GM21447 (cell line): ENCODE measurements at regions not wholly inside any gene's neighbourhood (a gene's known extent, or its start where the extent isn't known, plus 50 kb on each side); places are given as distances from the start of the nearest gene placed in this dataset.
"Not testable (repeated sequence)": the region's sequence is repeated elsewhere in the genome, so short reads cannot be mapped to it uniquely, and the experiment has no call there.

Experiments
- ATAC-seq: cut with Tn5 transposase; IDR thresholded peaks from one replicate; pipeline ENCODE4 v1.9.1; 2021; ENCODE audit not compliant: unreplicated experiment

DNA sequence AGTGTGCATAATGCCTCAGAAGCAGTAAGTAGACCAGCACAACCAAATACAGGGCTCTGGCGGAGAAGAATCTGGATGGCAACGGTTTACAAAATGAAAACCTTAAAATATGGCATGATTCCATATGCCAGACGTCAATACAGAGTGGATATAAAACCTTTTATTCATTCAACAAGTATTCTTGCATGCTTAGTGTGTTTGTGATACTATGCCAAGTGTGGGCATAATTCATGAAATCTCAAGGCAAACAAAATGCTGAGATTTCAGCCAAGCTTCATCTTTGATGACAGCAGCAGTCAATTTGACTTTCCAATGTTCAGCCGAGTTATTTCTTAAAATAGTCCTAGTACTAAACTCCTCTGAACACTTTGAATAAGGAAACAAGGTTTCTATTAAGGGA, 119.4 kb downstream of the CD24 start:
- no peak for ATAC-seq

DNA sequence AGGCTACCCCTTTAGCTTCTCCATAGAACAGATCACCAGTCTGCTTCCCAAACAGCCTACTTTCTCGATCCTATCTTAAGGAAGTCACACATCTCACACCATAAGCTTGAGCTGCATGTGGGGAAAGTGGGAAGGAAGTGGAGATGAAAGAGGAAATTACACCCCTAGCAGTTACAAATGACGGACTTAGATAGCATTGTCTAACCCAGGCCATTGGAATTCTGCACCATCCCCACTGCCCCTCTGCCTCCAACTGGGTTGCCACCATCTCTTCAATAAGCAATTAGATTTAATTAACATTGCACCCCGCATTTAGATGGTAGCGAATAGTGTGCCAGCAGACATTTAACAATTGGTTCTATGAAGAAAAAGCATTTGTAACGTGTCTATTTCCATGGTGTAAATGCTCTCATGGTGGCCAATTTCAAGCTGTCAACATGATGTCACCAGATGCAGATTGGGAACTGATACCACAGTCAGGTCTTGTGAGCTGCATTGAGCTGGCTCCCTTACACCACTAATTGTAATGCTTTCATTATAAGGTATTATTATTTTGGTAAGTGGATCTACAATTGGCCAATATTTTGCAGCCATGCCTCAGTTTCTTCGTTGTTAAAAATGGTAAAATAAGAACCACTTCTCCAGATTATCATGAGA, 124.7 kb downstream of the CD24 start:
- ATAC-seq: no peak

GRCh38 chr6:106849120-106849519, 125.4 kb downstream of the CD24 start:
- ATAC-seq: no peak

DNA sequence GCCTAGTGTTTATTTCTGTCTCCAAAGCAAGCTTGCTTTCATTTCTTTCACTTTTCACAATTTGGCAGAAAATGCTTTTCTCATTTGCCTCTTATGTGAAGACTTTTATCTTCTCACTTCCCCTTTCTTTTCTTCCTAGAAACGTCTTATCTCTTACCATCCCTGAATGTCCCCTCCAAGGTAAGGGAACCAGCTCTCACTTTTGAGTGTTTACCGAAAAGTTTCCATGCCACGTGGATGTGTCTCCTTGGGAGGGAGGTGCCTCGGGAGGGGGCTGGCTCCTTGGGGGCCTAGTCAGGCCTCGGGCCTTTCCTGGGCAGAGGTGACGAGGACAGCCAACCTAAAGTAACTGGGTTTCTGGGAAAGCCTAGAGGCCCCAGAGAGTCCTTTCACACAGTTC, 127.4 kb downstream of the CD24 start:
- ATAC-seq: no peak

DNA sequence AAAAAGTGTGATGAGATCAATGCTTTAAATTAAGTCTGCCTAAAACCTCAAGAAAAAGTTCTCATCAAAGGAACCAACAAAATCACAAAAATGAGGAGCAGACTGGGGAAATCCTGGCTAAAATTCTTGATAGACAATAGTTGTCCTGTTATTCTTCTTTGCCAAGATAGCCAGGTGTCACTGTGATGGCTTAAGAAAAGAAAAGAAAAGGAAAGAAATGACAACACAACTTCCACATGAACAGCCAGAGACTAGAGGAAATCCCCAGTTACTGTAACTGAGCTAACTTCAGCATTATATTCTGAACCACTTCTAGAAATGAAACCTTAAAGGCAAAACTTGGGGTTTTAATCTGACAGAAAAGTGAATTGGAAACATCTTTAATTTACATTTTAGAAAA, 129.6 kb downstream of the CD24 start:
- peak; percentile 80 for ATAC-seq

DNA sequence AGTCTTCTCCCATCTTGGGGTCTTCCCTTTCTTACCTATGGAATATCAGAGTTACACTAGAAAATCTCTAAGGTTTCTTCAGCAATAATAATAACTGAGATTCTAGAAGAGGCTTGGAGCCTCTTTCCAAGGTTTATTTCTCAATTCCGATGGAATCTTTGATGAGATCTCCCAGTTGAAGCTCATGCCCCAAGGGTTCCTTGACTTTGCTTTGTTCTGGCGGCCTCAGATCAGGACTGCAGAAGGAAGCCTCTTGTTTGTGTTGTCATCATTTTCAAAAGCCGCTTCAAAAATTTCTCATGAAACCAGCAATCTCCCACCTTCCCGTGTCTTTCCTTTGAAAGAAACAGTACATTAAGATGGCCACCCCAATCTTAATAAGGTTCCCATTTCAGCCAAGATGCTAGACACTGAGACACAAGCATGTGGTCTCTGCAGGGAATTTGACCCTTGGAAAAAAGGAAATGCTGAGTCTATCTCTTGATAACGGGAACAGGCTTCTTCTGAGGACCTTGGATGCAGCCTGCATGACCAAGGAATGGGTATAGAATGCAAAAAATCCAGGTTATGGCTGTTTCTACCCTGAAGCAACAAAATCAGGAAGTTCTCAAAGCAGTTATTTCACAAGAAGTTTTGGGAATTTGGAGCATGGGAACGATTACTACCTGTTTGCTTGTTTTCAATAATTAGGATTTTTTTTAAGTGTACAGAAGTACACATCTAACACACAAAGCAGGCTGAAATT, 141.6 kb downstream of the CD24 start:
- no peak for ATAC-seq

DNA sequence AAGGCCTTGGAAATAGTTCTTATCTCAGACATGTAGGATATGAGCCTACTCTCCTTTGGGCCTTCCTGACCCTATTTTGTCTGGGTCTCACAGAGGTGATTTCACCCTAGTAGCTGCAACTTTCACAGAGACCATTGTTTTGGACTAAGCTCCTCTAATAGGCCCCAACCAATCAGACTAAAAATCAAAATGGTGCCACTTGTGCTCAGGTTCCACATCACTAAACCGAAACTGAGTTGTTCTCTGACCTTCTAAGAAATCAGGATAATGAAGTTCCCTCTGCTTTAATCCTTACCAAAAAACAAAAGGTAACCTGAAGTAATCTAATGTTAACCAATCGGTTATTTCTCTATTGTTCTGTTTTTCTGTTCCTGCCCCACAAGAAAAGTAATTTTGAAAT, 143.6 kb downstream of the CD24 start:
- no peak for ATAC-seq

- no peak for ATAC-seq
Observed at GRCh38 chr6:106829451-106829850, 145.1 kb downstream of the CD24 start.

- no peak for ATAC-seq
Observed at GRCh38 chr6:106827081-106827480, 147.4 kb downstream of the CD24 start.

- ATAC-seq: no peak
Observed at GRCh38 chr6:106825156-106825555, 149.4 kb downstream of the CD24 start.

GRCh38 chr6:106823732-106824351, 150.7 kb downstream of the CD24 start:
- ATAC-seq: no peak

GRCh38 chr6:106823058-106823457, 151.5 kb downstream of the CD24 start:
- ATAC-seq: no peak

GRCh38 chr6:106820412-106820852, 154.1 kb downstream of the CD24 start:
- no peak for ATAC-seq

- ATAC-seq: no peak
Observed at GRCh38 chr6:106811088-106811686, 163.3 kb downstream of the CD24 start.

DNA sequence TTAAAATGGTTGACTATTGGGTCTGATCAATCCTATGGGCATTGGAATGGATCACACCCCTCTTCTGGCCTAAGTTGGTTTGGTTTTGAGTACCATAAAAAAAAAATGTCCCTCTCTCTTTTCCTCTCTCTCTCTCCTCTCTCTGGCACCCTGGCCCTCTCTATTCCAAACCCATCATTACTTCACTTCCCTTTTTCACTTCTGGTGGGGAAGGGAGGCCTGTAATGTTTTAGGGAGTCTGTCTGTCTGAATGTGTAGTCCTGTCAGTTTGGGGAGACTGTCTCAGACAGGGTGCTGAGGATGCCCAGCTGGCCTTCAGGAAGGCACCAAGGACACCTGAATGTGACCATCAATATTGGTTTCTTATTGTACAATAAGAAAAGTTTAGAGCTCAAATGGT, 165.8 kb downstream of the CD24 start:
- ATAC-seq: no peak

GRCh38 chr6:106807947-106808611, 166.4 kb downstream of the CD24 start:
- no peak for ATAC-seq

DNA sequence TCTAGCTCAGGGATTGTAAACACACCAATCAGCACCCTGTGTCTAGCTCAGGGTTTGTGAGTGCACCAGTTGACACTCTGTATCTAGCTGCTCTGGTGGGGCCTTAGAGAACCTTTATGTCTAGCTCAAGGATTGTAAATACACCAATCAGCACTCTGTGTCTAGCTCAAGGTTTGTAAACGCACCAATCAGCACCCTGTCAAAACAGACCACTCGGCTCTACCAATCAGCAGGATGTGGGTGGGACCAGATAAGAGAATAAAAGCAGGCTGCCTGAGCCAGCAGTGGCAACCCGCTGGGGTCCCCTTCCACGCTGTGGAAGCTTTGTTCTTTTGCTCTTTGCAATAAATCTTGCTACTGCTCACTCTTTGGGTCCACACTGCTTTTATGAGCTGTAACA, 168.3 kb downstream of the CD24 start:
- ATAC-seq: not testable (repeated sequence)

DNA sequence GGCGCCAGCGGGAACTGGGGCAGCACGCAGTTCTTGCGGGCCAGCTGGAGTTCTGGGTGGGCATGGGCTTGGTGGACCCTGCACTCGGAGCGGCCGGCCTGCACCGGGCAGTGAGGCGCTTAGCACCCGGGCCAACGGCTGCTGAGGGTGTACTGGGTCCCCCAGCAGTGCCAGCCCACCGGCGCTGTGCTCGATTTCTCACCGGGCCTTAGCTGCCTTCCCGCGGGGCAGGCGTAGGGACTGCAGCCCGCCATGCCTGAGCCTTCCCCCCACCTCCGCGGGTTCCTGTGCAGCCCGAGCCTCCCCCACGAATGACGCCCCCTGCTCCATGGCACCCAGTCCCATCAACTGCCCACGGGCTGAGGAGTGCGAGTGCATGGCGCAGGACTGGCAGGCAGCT, 168.8 kb downstream of the CD24 start:
- ATAC-seq: no peak

DNA sequence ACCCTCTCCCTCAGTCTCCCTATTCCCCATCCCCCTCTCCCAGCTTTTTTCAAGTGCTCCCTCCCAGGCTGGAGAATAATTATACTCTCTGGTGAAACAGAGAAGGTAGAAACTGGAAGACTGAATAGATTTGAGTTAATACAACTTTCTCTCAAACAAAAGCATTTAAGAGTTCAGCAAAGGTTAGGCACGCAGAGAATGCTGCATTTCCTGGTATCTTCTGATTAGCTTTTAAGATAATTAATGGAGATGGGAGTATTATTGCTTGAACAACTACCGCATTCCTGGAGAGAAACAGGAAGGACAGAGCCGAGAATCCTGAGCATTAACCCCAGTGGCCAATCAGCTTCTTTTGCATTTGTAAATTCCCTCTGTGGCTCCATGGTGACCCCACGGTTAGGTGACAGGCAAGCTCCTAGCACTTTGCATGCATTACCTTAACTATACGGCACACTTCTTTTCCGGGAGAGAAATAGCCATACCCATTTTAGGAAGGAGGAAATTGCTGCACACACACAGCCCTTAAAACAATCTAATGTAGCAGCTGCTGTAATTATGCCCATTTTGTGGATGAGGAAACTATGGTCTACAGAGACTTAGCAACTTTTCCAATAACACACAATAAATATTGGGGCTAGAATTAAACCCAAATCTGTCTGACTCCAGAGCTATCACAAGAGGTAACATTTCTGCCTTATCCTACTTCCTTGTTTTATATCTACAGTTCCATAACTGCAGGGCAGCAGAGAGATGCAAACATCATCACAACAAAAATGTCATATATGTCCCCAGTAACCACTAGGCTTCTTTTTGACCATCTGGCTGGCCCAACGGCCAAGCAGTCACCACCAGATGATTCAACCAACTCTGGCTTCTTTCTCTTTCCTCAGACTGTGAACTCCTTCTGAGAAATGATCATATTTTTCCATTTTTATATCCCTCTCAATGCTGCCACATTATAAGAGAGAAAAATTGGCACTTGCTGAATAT, 169.9 kb downstream of the CD24 start:
- ATAC-seq: no peak

GRCh38 chr6:106803188-106803587, 171.3 kb downstream of the CD24 start:
- ATAC-seq: no peak
